ENCODE measurements at regions not wholly inside any gene's neighbourhood (a gene's known extent, or its start where the extent isn't known, plus 50 kb on each side); places are given as distances from the start of the nearest gene placed in this dataset.
"Not testable (repeated sequence)": the region's sequence is repeated elsewhere in the genome, so short reads cannot be mapped to it uniquely, and the experiment has no call there.

- no peak for ATAC-seq
Measured at GRCh38 chr2:7324706-7325105, 407.5 kb downstream of the RNF144A start.

- no peak for ATAC-seq
Measured at GRCh38 chr2:7325186-7325585, 408.0 kb downstream of the RNF144A start.

- no peak for ATAC-seq
Measured at GRCh38 chr2:7329465-7329864, 412.3 kb downstream of the RNF144A start.

- no peak for ATAC-seq
Measured at GRCh38 chr2:7333189-7333765, 416.1 kb downstream of the RNF144A start.

GRCh38 chr2:7333960-7334493 lies 416.8 kb downstream of the RNF144A start:
- no peak for ATAC-seq

- ATAC-seq, result no peak
Measured at GRCh38 chr2:7338961-7339360, 421.7 kb downstream of the RNF144A start.

GRCh38 chr2:7346336-7346735 lies 429.1 kb downstream of the RNF144A start:
- no peak for ATAC-seq

GRCh38 chr2:7348761-7349160 lies 431.5 kb downstream of the RNF144A start:
- ATAC-seq, result no peak

- no peak for ATAC-seq
Measured at GRCh38 chr2:7352191-7352590, 435.0 kb downstream of the RNF144A start.

- no peak for ATAC-seq
Measured at GRCh38 chr2:7353571-7353970, 436.4 kb downstream of the RNF144A start.

- ATAC-seq, result no peak
Measured at GRCh38 chr2:7355781-7356180, 438.6 kb downstream of the RNF144A start.

GRCh38 chr2:7356909-7357584 lies 439.8 kb downstream of the RNF144A start:
- ATAC-seq, result no peak

- no peak for ATAC-seq
Measured at GRCh38 chr2:7357993-7358392, 440.8 kb downstream of the RNF144A start.

GRCh38 chr2:7358865-7359447 lies 441.7 kb downstream of the RNF144A start:
- ATAC-seq, result no peak

- no peak for ATAC-seq
Measured at GRCh38 chr2:7363906-7364305, 446.7 kb downstream of the RNF144A start.

GRCh38 chr2:7368211-7368610 lies 451.0 kb downstream of the RNF144A start:
- ATAC-seq, result no peak

GRCh38 chr2:7373156-7373555 lies 455.9 kb downstream of the RNF144A start:
- no peak for ATAC-seq

GRCh38 chr2:7375901-7376300 lies 458.7 kb downstream of the RNF144A start:
- ATAC-seq, result no peak

GRCh38 chr2:7377916-7378569 lies 460.8 kb downstream of the RNF144A start:
- ATAC-seq, result no peak

GRCh38 chr2:7378591-7378990 lies 461.4 kb downstream of the RNF144A start:
- ATAC-seq, result no peak

GRCh38 chr2:7379799-7380198 lies 462.6 kb downstream of the RNF144A start:
- ATAC-seq, result no peak

GRCh38 chr2:7384773-7385349 lies 467.6 kb downstream of the RNF144A start:
- no peak for ATAC-seq

- ATAC-seq, result not testable (repeated sequence)
Measured at GRCh38 chr2:7390311-7390710, 473.1 kb downstream of the RNF144A start.
